ENCODE measurements at regions not wholly inside any gene's neighbourhood (a gene's known extent, or its start where the extent isn't known, plus 50 kb on each side); places are given as distances from the start of the nearest gene placed in this dataset.

- no peaks in the 10 kb centered on the region for H3K27me3 ChIP-seq (ENCODE audit: control insufficient read depth in 1 of 2, insufficient read depth in 2 of 2, low read length in 2 of 2)
- no peaks in the 10 kb centered on the region for H3K79me2 ChIP-seq (ENCODE audit: insufficient read depth, low read length)
- no peak overlapping the region for H2AFZ ChIP-seq (ENCODE audit: low read length)
- no peak overlapping the region for H3K4me3 ChIP-seq (replicated peaks in 1 of 3; ENCODE audit: insufficient read depth in 1 of 3, low read depth in 2 of 3, low read length in 3 of 3)
- BruUV-seq (replicated peaks) = no TSS peak
- intact Hi-C loops (cut with micrococcal nuclease; ENCODE audit: unreplicated experiment) (loop anchor here (5.0 kb wide), 2 partner anchors 102 to 1212 kb away; no protein-coding TSS in a partner anchor), in situ Hi-C loops (cut with HindIII; ENCODE audit: extremely low pct_ligation_motif_present, low pct_unique_long_range_greater_than_20kb) (loop anchor here (5.0 to 10.0 kb wide), 2 partner anchors 517 to 1210 kb away; no protein-coding TSS in a partner anchor)
- H3K4me2 ChIP-seq (ENCODE audit: low read depth, low read length) = no peak overlapping the region
- WGBS (ENCODE audit: low lambda C conversion rate) = 56% methylated on average over 8 of the region's 14 CpGs
- no peak for ATAC-seq
- no peak overlapping the region for H3K9ac ChIP-seq (ENCODE audit: insufficient read depth, low read depth, low read length)
- FAIRE-seq = no peak
- no peak for TF ChIP-seq ZBTB7A (CRISPR knock-in tag; IDR thresholded peaks at IDR 0.05)
- no peak for TF ChIP-seq ZBTB10 (CRISPR knock-in tag; IDR thresholded peaks at IDR 0.05; ENCODE audit: borderline replicate concordance)
- no peak for TF ChIP-seq HDAC2 (CRISPR knock-in tag; IDR thresholded peaks at IDR 0.05)
- TF ChIP-seq ZNF468 (CRISPR knock-in tag; IDR thresholded peaks at IDR 0.05) = no peak
- TF ChIP-seq ZFP37 (CRISPR knock-in tag; IDR thresholded peaks at IDR 0.05; ENCODE audit: borderline replicate concordance) = no peak
- TF ChIP-seq ZNF562 (CRISPR knock-in tag; IDR thresholded peaks at IDR 0.05; ENCODE audit: borderline replicate concordance) = no peak
- no peak for TF ChIP-seq RFX5 (IDR thresholded peaks at IDR 0.05; ENCODE audit: low read depth, low read length)
- TF ChIP-seq LCORL (IDR thresholded peaks at IDR 0.05) = no peak
- TF ChIP-seq LCORL (CRISPR knock-in tag; IDR thresholded peaks at IDR 0.05) = no peak
- no peak for TF ChIP-seq REL (CRISPR knock-in tag; conservative IDR thresholded peaks at IDR 0.05)
- TF ChIP-seq NFYB (CRISPR knock-in tag; IDR thresholded peaks at IDR 0.05) = no peak
- no peak for TF ChIP-seq NR3C1 (CRISPR knock-in tag; IDR thresholded peaks at IDR 0.05)
- ChIA-PET CTCF (ENCODE audit: low intra/inter-chr PET ratio, low total read pairs) (interaction anchor here (1.0 to 1.9 kb wide), 3 partner anchors 103 to 1210 kb away, joined by 3 to 5 read pairs (median 4); no protein-coding TSS in a partner anchor), POLR2A (interaction anchor here (1.4 kb wide), 1 partner anchor 31 kb away, joined by 3 read pairs; no protein-coding TSS in a partner anchor)
- no peak for DNase-seq (ENCODE audit: low spot score)
- H3K9me3 ChIP-seq (ENCODE audit: low read length) = no peaks in the 10 kb centered on the region
- H3K4me1 ChIP-seq (ENCODE audit: insufficient read depth, low read length) = no peaks in the 10 kb centered on the region
- H3K36me3 ChIP-seq (replicated peaks in 1 of 2; ENCODE audit: control insufficient read depth in 1 of 2, insufficient read depth in 2 of 2, low read length in 2 of 2) = no peaks in the 10 kb centered on the region
- no peaks in the 10 kb centered on the region for H4K20me1 ChIP-seq (ENCODE audit: insufficient read depth, low read length)
- H3K27ac ChIP-seq (ENCODE audit: extremely low read length, insufficient read depth, low read length) = no peak overlapping the region
These were observed 159.8 kb upstream of the USP24 start for GRCh38 chr1:55374801-55375616.
